ENCODE measurements at regions not wholly inside any gene's neighbourhood (a gene's known extent, or its start where the extent isn't known, plus 50 kb on each side); places are given as distances from the start of the nearest gene placed in this dataset.

GRCh38 chr12:93274937-93275336 lies 102.8 kb upstream of the NUDT4 start:
- ATAC-seq (ENCODE audit: low read depth) (no peak), DNase-seq (no peak)
- no peak overlapping the region for H3K9ac ChIP-seq (ENCODE audit: low read depth, low read length)
- in situ Hi-C loops (cut with MboI; ENCODE audit: low sequenced_read_pairs) (no loop called here), intact Hi-C loops (cut with micrococcal nuclease) (no loop called here), dilution Hi-C loops (cut with HindIII; ENCODE audit: low sequenced_read_pairs, unreplicated experiment) (no loop called here)
- no peak overlapping the region for H3K14ac ChIP-seq (replicated peaks; ENCODE audit: low read depth, low read length)
- H3K4ac ChIP-seq (ENCODE audit: low read depth, low read length): no peak overlapping the region
- H2AK5ac ChIP-seq (ENCODE audit: low read depth, low read length): no peak overlapping the region
- POLR2A ChIA-PET (ENCODE audit: unreplicated experiment): no interaction called here
- no peak overlapping the region for H2BK5ac ChIP-seq (ENCODE audit: low read depth, low read length, poor library complexity, severe bottlenecking)
- H4K8ac ChIP-seq (ENCODE audit: low read depth in 2 of 2, low read length in 2 of 2): no peak overlapping the region
- H3K4me1 ChIP-seq (ENCODE audit: control insufficient read depth, insufficient read depth, low read length): peaks cover 1% of the 10 kb centered on the region; the same call in 1 of the 2 replicates
- no peak overlapping the region for H2AK9ac ChIP-seq (replicated peaks; ENCODE audit: low read depth, low read length, poor library complexity)
- no peak overlapping the region for H4K91ac ChIP-seq (ENCODE audit: insufficient read depth, low read depth, low read length)
- no peak overlapping the region for H2AFZ ChIP-seq (replicated peaks; ENCODE audit: low read length, poor library complexity)
- H3K4me3 ChIP-seq (ENCODE audit: insufficient read depth, low read depth, low read length): no peak overlapping the region
- no peak overlapping the region for H2BK15ac ChIP-seq (ENCODE audit: low read depth, low read length)
- no peaks in the 10 kb centered on the region for H4K20me1 ChIP-seq (ENCODE audit: insufficient read depth, low read length)
- no peak overlapping the region for H2BK120ac ChIP-seq (ENCODE audit: low read depth, low read length)
- 100% methylated on average over 1 of the region's 9 CpGs; no CpG with 5 or more reads in 1 of the 2 experiments for WGBS, 2 experiments (ENCODE audit: extremely low coverage in 2 of 2, insufficient read length in 1 of 2)
- H4K5ac ChIP-seq (ENCODE audit: low read depth, low read length): no peak overlapping the region
- H3K79me1 ChIP-seq (ENCODE audit: low read depth in 1 of 2, low read length in 2 of 2): no peaks in the 10 kb centered on the region
- no peak overlapping the region for H2BK20ac ChIP-seq (ENCODE audit: low read depth, low read length)
- no peaks in the 10 kb centered on the region for H3K9me3 ChIP-seq (ENCODE audit: control insufficient read depth, insufficient read depth, low read length)
- no peaks in the 10 kb centered on the region for H3K36me3 ChIP-seq (ENCODE audit: control insufficient read depth, insufficient read depth, low read length)
- H3K18ac ChIP-seq (ENCODE audit: low read depth, low read length): no peak overlapping the region
- no peaks in the 10 kb centered on the region for H3K9me1 ChIP-seq (ENCODE audit: insufficient read depth, low read length)
- H3K23ac ChIP-seq (ENCODE audit: low read depth, low read length): no peak overlapping the region
- CTCF ChIA-PET: no interaction called here
- H3K56ac ChIP-seq (ENCODE audit: extremely low read depth, insufficient read depth, low read length): no peak overlapping the region
- no peaks in the 10 kb centered on the region for H3K27me3 ChIP-seq (ENCODE audit: control insufficient read depth, insufficient read depth, low read length)
- H3K27ac ChIP-seq (ENCODE audit: insufficient read depth, low read length): no peak overlapping the region
- TF ChIP-seq NFE2L2 (IDR thresholded peaks at IDR 0.05; ENCODE audit: low read depth, low read length): no peak
- TF ChIP-seq RFX5 (IDR thresholded peaks at IDR 0.05; ENCODE audit: low read depth, low read length): no peak
- no peak for TF ChIP-seq MXI1 (IDR thresholded peaks at IDR 0.05; ENCODE audit: borderline replicate concordance, low read depth, low read length)
- no peak for TF ChIP-seq POLR2A (IDR thresholded peaks at IDR 0.05; ENCODE audit: low read depth, low read length)
- no peak for TF ChIP-seq RAD21 (IDR thresholded peaks at IDR 0.05; ENCODE audit: low read length)
- TF ChIP-seq USF2 (IDR thresholded peaks at IDR 0.05; ENCODE audit: low read depth, low read length): no peak
- no peak for TF ChIP-seq MAFK (IDR thresholded peaks at IDR 0.05; ENCODE audit: low read depth, low read length)
- no peak for TF ChIP-seq FOS (IDR thresholded peaks at IDR 0.05; ENCODE audit: low read depth, low read length)
- no peak for TF ChIP-seq BHLHE40 (IDR thresholded peaks at IDR 0.05; ENCODE audit: low read depth, low read length)
- TF ChIP-seq CTCF (conservative IDR thresholded peaks at IDR 0.05; ENCODE audit: low read depth, low read length): no peak
- TF ChIP-seq ELK1 (IDR thresholded peaks at IDR 0.05; ENCODE audit: borderline replicate concordance, low read depth, low read length): no peak
- TF ChIP-seq RCOR1 (IDR thresholded peaks at IDR 0.05; ENCODE audit: insufficient replicate concordance, low read length): no peak
- TF ChIP-seq SMC3 (IDR thresholded peaks at IDR 0.05; ENCODE audit: low read depth, low read length): no peak
- no peak for TF ChIP-seq MAZ (IDR thresholded peaks at IDR 0.05; ENCODE audit: borderline replicate concordance, low read depth, low read length)
- TF ChIP-seq CHD1 (IDR thresholded peaks at IDR 0.05; ENCODE audit: low read depth, low read length): no peak
- no peak for TF ChIP-seq CEBPB (IDR thresholded peaks at IDR 0.05; ENCODE audit: low read depth, low read length)
- BruUV-seq (replicated peaks): no TSS peak
- H3K4me2 ChIP-seq (ENCODE audit: low read depth, low read length): no peak overlapping the region

All from IMR-90 (cell line).